ENCODE measurements at regions not wholly inside any gene's neighbourhood (a gene's known extent, or its start where the extent isn't known, plus 50 kb on each side); places are given as distances from the start of the nearest gene placed in this dataset.

DNA sequence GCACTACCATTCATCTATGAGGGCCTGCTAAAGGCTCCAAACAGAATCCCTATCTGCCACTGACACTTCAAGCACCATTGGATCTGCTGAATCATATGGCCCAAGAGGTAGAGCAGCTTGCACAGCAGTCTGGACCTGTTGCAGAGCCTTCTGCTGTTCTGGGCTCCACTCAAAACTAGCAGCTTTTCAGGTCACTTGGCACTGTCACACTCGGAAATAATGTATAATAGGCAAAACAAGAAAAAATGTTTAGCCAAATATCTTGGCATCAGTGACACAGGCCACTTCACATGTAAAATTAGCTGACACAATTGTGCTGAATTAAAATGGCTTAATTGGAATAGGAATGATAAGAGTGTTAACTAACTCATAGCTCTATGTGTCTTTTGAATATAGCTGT, 1182.9 kb upstream of the LRRTM3 start:
- H2AFZ ChIP-seq (replicated peaks), result no peak overlapping the region
- H3K4me3 ChIP-seq, result no peak overlapping the region
- no peaks in the 10 kb centered on the region for H3F3A ChIP-seq (ENCODE audit: low read depth)
- no peak overlapping the region for H3K27ac ChIP-seq
- H4K20me1 ChIP-seq (ENCODE audit: low read depth), result no peaks in the 10 kb centered on the region
- TF ChIP-seq EZH2phosphoT487 (IDR thresholded peaks at IDR 0.05) (no peak), EZH2 (IDR thresholded peaks at IDR 0.05) (no peak)
- TF ChIP-seq, protein P1, sequence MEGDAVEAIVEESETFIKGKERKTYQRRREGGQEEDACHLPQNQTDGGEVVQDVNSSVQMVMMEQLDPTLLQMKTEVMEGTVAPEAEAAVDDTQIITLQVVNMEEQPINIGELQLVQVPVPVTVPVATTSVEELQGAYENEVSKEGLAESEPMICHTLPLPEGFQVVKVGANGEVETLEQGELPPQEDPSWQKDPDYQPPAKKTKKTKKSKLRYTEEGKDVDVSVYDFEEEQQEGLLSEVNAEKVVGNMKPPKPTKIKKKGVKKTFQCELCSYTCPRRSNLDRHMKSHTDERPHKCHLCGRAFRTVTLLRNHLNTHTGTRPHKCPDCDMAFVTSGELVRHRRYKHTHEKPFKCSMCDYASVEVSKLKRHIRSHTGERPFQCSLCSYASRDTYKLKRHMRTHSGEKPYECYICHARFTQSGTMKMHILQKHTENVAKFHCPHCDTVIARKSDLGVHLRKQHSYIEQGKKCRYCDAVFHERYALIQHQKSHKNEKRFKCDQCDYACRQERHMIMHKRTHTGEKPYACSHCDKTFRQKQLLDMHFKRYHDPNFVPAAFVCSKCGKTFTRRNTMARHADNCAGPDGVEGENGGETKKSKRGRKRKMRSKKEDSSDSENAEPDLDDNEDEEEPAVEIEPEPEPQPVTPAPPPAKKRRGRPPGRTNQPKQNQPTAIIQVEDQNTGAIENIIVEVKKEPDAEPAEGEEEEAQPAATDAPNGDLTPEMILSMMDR (IDR thresholded peaks at IDR 0.05), result no peak
- Mint-ChIP-seq H3K4me3 (no peak overlapping the region), H3K36me3 (no peaks in the 10 kb centered on the region), H3K27me3 (ENCODE audit: insufficient read depth, low read depth) (no peaks in the 10 kb centered on the region), H3K4me1 (no peaks in the 10 kb centered on the region), H3K9me3 (no peaks in the 10 kb centered on the region), H3K27ac (no peak overlapping the region)
- no peak for DNase-seq (ENCODE audit: low spot score)
- no peaks in the 10 kb centered on the region for H3K36me3 ChIP-seq
- no peaks in the 10 kb centered on the region for H3K9me3 ChIP-seq (ENCODE audit: low read depth)
- no peaks in the 10 kb centered on the region for H3K4me1 ChIP-seq
- no peak overlapping the region for H3K9ac ChIP-seq
- H3K79me2 ChIP-seq (ENCODE audit: low read depth), result no peaks in the 10 kb centered on the region
- H3K27me3 ChIP-seq, result no peaks in the 10 kb centered on the region
- H3K4me2 ChIP-seq, result no peak overlapping the region

DNA sequence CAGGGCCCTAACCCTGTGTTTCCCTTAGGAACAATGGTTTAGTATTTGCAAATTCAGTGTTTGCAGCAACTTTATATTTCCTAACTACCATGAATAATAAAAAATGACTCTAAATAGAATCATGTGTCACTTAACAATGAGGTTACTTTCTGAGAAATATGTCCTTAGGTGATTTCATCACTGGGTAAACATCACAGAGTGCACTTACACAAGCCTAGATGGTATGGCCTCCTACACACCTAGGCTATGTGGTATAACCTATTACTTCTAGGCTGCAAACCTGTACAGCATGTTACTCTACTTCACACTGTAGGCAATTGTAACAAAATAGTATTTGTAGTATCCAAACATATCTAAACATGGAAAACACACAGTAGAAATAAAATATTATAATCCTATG, 1174.6 kb upstream of the LRRTM3 start:
- no peaks in the 10 kb centered on the region for H3K36me3 ChIP-seq
- Mint-ChIP-seq H3K27ac (no peak overlapping the region), H3K9me3 (no peaks in the 10 kb centered on the region), H3K36me3 (no peaks in the 10 kb centered on the region), H3K4me1 (no peaks in the 10 kb centered on the region), H3K4me3 (no peak overlapping the region), H3K27me3 (ENCODE audit: insufficient read depth, low read depth) (no peaks in the 10 kb centered on the region)
- H3K4me1 ChIP-seq, result no peaks in the 10 kb centered on the region
- no peak overlapping the region for H3K9ac ChIP-seq
- no peak for DNase-seq (ENCODE audit: low spot score)
- H3K27me3 ChIP-seq, result no peaks in the 10 kb centered on the region
- H4K20me1 ChIP-seq (ENCODE audit: low read depth), result no peaks in the 10 kb centered on the region
- TF ChIP-seq EZH2 (IDR thresholded peaks at IDR 0.05), result no peak
- TF ChIP-seq, protein P1 (IDR thresholded peaks at IDR 0.05), result no peak
- no peak for TF ChIP-seq EZH2phosphoT487 (IDR thresholded peaks at IDR 0.05)
- no peak overlapping the region for H3K4me3 ChIP-seq
- no peak overlapping the region for H3K27ac ChIP-seq
- H3K79me2 ChIP-seq (ENCODE audit: low read depth), result no peaks in the 10 kb centered on the region
- H2AFZ ChIP-seq (replicated peaks), result no peak overlapping the region
- no peaks in the 10 kb centered on the region for H3F3A ChIP-seq (ENCODE audit: low read depth)
- H3K4me2 ChIP-seq, result no peak overlapping the region
- no peaks in the 10 kb centered on the region for H3K9me3 ChIP-seq (ENCODE audit: low read depth)

DNA sequence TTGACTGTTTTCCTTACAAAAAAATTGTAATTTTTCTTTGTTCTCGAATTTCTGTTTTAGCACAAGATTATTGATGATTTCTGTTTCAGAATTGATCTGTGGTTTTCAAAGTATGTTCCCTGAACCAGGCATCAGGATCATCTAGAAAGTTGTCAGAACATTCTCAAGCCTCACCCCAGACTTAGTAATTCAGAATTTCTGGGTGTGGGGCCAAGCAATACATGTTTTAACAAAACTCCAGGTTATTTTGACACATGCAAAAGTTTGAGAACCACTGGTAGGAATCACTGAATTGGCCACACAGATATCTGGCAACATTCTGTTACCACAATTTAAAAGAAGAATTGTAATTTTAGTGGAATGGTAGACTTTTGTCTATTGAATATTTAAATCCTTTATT, 1173.9 kb upstream of the LRRTM3 start:
- DNase-seq (ENCODE audit: low spot score), result no peak
- no peaks in the 10 kb centered on the region for H3F3A ChIP-seq (ENCODE audit: low read depth)
- Mint-ChIP-seq H3K9me3 (no peaks in the 10 kb centered on the region), H3K36me3 (no peaks in the 10 kb centered on the region), H3K27ac (no peak overlapping the region), H3K4me3 (no peak overlapping the region), H3K4me1 (no peaks in the 10 kb centered on the region), H3K27me3 (ENCODE audit: insufficient read depth, low read depth) (no peaks in the 10 kb centered on the region)
- no peak overlapping the region for H3K4me3 ChIP-seq
- H3K9ac ChIP-seq, result no peak overlapping the region
- no peaks in the 10 kb centered on the region for H3K36me3 ChIP-seq
- no peaks in the 10 kb centered on the region for H3K79me2 ChIP-seq (ENCODE audit: low read depth)
- no peak overlapping the region for H2AFZ ChIP-seq (replicated peaks)
- H3K4me1 ChIP-seq, result no peaks in the 10 kb centered on the region
- H3K27me3 ChIP-seq, result no peaks in the 10 kb centered on the region
- H3K4me2 ChIP-seq, result no peak overlapping the region
- no peaks in the 10 kb centered on the region for H4K20me1 ChIP-seq (ENCODE audit: low read depth)
- no peak for TF ChIP-seq EZH2 (IDR thresholded peaks at IDR 0.05)
- TF ChIP-seq, protein P1 (IDR thresholded peaks at IDR 0.05), result no peak
- TF ChIP-seq EZH2phosphoT487 (IDR thresholded peaks at IDR 0.05), result no peak
- H3K27ac ChIP-seq, result no peak overlapping the region
- no peaks in the 10 kb centered on the region for H3K9me3 ChIP-seq (ENCODE audit: low read depth)

DNA sequence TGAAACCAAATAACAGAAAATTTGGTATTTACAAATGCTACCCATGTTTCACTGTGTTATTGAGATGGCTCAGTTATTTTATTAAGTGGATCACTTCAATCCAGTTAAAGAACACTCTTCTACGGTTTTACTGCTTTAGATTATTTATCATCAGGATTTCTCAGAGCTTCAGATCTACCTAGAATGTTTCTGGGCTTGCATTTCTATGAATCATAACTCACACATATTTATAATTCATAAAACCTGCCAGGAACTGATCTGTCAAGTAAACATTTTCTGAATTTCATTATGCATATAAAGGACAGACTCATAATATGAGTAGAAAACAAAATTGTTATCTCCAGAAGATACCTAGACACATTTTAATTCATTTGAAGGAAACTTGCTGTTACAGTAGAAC, 1172.3 kb upstream of the LRRTM3 start:
- no peaks in the 10 kb centered on the region for H3F3A ChIP-seq (ENCODE audit: low read depth)
- no peaks in the 10 kb centered on the region for H3K4me1 Mint-ChIP-seq
- no peaks in the 10 kb centered on the region for H4K20me1 ChIP-seq (ENCODE audit: low read depth)
- H3K9ac ChIP-seq, result no peak overlapping the region
- no peak overlapping the region for H2AFZ ChIP-seq (replicated peaks)
- H3K79me2 ChIP-seq (ENCODE audit: low read depth), result no peaks in the 10 kb centered on the region
- H3K27me3 Mint-ChIP-seq (ENCODE audit: insufficient read depth, low read depth), result no peaks in the 10 kb centered on the region
- no peak overlapping the region for H3K4me2 ChIP-seq
- no peak for TF ChIP-seq EZH2 (IDR thresholded peaks at IDR 0.05)
- TF ChIP-seq, protein P1 (IDR thresholded peaks at IDR 0.05), result no peak
- no peak for TF ChIP-seq EZH2phosphoT487 (IDR thresholded peaks at IDR 0.05)
- no peaks in the 10 kb centered on the region for H3K9me3 Mint-ChIP-seq
- no peaks in the 10 kb centered on the region for H3K36me3 ChIP-seq
- no peak overlapping the region for H3K4me3 Mint-ChIP-seq
- no peaks in the 10 kb centered on the region for H3K9me3 ChIP-seq (ENCODE audit: low read depth)
- DNase-seq (ENCODE audit: low spot score), result no peak
- no peaks in the 10 kb centered on the region for H3K4me1 ChIP-seq
- no peak overlapping the region for H3K27ac Mint-ChIP-seq
- H3K27ac ChIP-seq, result no peak overlapping the region
- H3K27me3 ChIP-seq, result no peaks in the 10 kb centered on the region
- H3K4me3 ChIP-seq, result no peak overlapping the region
- no peaks in the 10 kb centered on the region for H3K36me3 Mint-ChIP-seq

Data from neural progenitor cell (in vitro differentiated cells).